SK-N-SH (cell line): ENCODE measurements at regions not wholly inside any gene's neighbourhood (a gene's known extent, or its start where the extent isn't known, plus 50 kb on each side); places are given as distances from the start of the nearest gene placed in this dataset.

Source experiments
- small RNA-seq, 7 experiments: library from RNA; depleted of rRNA; stranded (forward); fragments of <200 nt; gene quantifications; one replicate each; pipeline ENCODE3, GENCODE V24; 2012

Small RNA genes lying in the stretch of these regions (small RNA-seq; reads per million reads assigned to genes)
- gene RNU6-152P: 0 reads per million in 7 experiments
